HAP-1 (cell line): ENCODE measurements at regions not wholly inside any gene's neighbourhood (a gene's known extent, or its start where the extent isn't known, plus 50 kb on each side); places are given as distances from the start of the nearest gene placed in this dataset.

Experiments
- DNase-seq, 2 experiments: peaks; one replicate each; pipeline ENCODE4 v3.0.0-alpha.2; 2016 to 2020; ENCODE audit warnings: low spot score in 2 of 2
- H3K27me3 ChIP-seq: fragments of 250-450 bp; sonication (Bioruptor Pico); 2 replicates; pipeline ENCODE4 v1.5.1; 2020; ENCODE audit warnings: low read depth, mild to moderate bottlenecking, moderate library complexity
- H3K36me3 ChIP-seq: fragments of 250-450 bp; sonication (Bioruptor Pico); replicated peaks from 2 replicates; pipeline ENCODE4 v1.5.1; 2020; ENCODE audit warnings: mild to moderate bottlenecking
- H3K4me1 ChIP-seq: fragments of 250-450 bp; sonication (Bioruptor Pico); 2 replicates; pipeline ENCODE4 v1.5.1; 2020; ENCODE audit warnings: mild to moderate bottlenecking
- H3K4me3 ChIP-seq: fragments of 250-450 bp; sonication (Bioruptor Pico); 2 replicates; pipeline ENCODE4 v1.5.1; 2020; ENCODE audit warnings: mild to moderate bottlenecking, moderate library complexity
- H3K9me3 ChIP-seq: fragments of 250-450 bp; sonication (Bioruptor Pico); 2 replicates; pipeline ENCODE4 v1.5.1; 2020; ENCODE audit warnings: mild to moderate bottlenecking, moderate library complexity
- in situ Hi-C: fragments of 300-500 bp; cut with MboI; formaldehyde crosslinking; loops from 3 replicates; pipeline ENCODE4 v1.14.3; 2020; ENCODE audit warnings: low sequenced_read_pairs, inconsistent platforms, mixed read lengths

GRCh38 chr3:94234177-94234788, 171.4 kb downstream of the NSUN3 start:
- Histone ChIP-seq H3K36me3 (no peaks in the 10 kb centered on the region), H3K4me1 (no peaks in the 10 kb centered on the region), H3K4me3 (no peak overlapping the region), H3K27me3 (no peaks in the 10 kb centered on the region; the same call in 1 of the 2 replicates), H3K9me3 (no peaks in the 10 kb centered on the region)
- in situ Hi-C loops: no loop called here
- peak; percentile 20 to 48 for DNase-seq

- H3K27me3 ChIP-seq: peaks cover 20% of the 10 kb centered on the region
- no peaks in the 10 kb centered on the region for H3K4me1 ChIP-seq
- DNase-seq: no peak
- in situ Hi-C loops: no loop called here
- H3K9me3 ChIP-seq: no peaks in the 10 kb centered on the region
- no peaks in the 10 kb centered on the region for H3K36me3 ChIP-seq
- H3K4me3 ChIP-seq: no peak overlapping the region
These were observed 179.1 kb downstream of the NSUN3 start for GRCh38 chr3:94241986-94242385.

- Histone ChIP-seq H3K36me3 (no peaks in the 10 kb centered on the region), H3K4me3 (no peak overlapping the region), H3K9me3 (no peaks in the 10 kb centered on the region), H3K4me1 (no peaks in the 10 kb centered on the region), H3K27me3 (peaks cover 38% of the 10 kb centered on the region)
- in situ Hi-C loops: no loop called here
- no peak for DNase-seq
These were observed 183.3 kb downstream of the NSUN3 start for GRCh38 chr3:94246171-94246570.

GRCh38 chr3:94248042-94248441, 185.2 kb downstream of the NSUN3 start:
- Histone ChIP-seq H3K4me1 (no peaks in the 10 kb centered on the region), H3K36me3 (no peaks in the 10 kb centered on the region)
- in situ Hi-C loops: no loop called here

GRCh38 chr3:94249491-94250079, 186.7 kb downstream of the NSUN3 start:
- H3K27me3 ChIP-seq: peaks cover 41% of the 10 kb centered on the region
- peak; percentile 42 to 83 for DNase-seq
- no peaks in the 10 kb centered on the region for H3K36me3 ChIP-seq
- in situ Hi-C loops: no loop called here
- no peak overlapping the region for H3K4me3 ChIP-seq
- no peaks in the 10 kb centered on the region for H3K9me3 ChIP-seq
- no peaks in the 10 kb centered on the region for H3K4me1 ChIP-seq

More at GRCh38 chr3:94248042-94248441, 185.2 kb downstream of the NSUN3 start:
- Histone ChIP-seq H3K27me3 (peaks cover 44% of the 10 kb centered on the region), H3K9me3 (no peaks in the 10 kb centered on the region), H3K4me3 (no peak overlapping the region)
- DNase-seq: no peak

GRCh38 chr3:94251566-94251965, 188.7 kb downstream of the NSUN3 start:
- in situ Hi-C loops: no loop called here
- no peak overlapping the region for H3K4me3 ChIP-seq
- peaks cover 28% of the 10 kb centered on the region for H3K27me3 ChIP-seq
- H3K36me3 ChIP-seq: no peaks in the 10 kb centered on the region
- H3K9me3 ChIP-seq: no peaks in the 10 kb centered on the region
- H3K4me1 ChIP-seq: no peaks in the 10 kb centered on the region
- no peak for DNase-seq

- Histone ChIP-seq H3K27me3 (peaks cover 21% of the 10 kb centered on the region), H3K36me3 (no peaks in the 10 kb centered on the region), H3K4me1 (no peaks in the 10 kb centered on the region), H3K4me3 (no peak overlapping the region), H3K9me3 (no peaks in the 10 kb centered on the region)
- in situ Hi-C loops: no loop called here
- DNase-seq: no peak
These were observed 189.5 kb downstream of the NSUN3 start for GRCh38 chr3:94252316-94252715.

GRCh38 chr3:94256888-94257813, 194.3 kb downstream of the NSUN3 start:
- H3K9me3 ChIP-seq: no peaks in the 10 kb centered on the region
- H3K4me1 ChIP-seq: no peaks in the 10 kb centered on the region
- H3K36me3 ChIP-seq: no peaks in the 10 kb centered on the region
- no peak for DNase-seq
- in situ Hi-C loops: no loop called here
- peaks cover under 1% of the 10 kb centered on the region for H3K27me3 ChIP-seq
- H3K4me3 ChIP-seq: no peak overlapping the region

GRCh38 chr3:94258851-94259250, 196.0 kb downstream of the NSUN3 start:
- in situ Hi-C loops: no loop called here

GRCh38 chr3:94259291-94259690, 196.4 kb downstream of the NSUN3 start:
- Histone ChIP-seq H3K9me3 (no peaks in the 10 kb centered on the region), H3K4me1 (no peaks in the 10 kb centered on the region), H3K27me3 (no peaks in the 10 kb centered on the region; the same call in 1 of the 2 replicates), H3K4me3 (no peak overlapping the region), H3K36me3 (no peaks in the 10 kb centered on the region)
- in situ Hi-C loops: no loop called here
- no peak for DNase-seq

More at GRCh38 chr3:94258851-94259250, 196.0 kb downstream of the NSUN3 start:
- no peaks in the 10 kb centered on the region for H3K9me3 ChIP-seq
- no peaks in the 10 kb centered on the region for H3K36me3 ChIP-seq
- no peak for DNase-seq
- no peaks in the 10 kb centered on the region; the same call in 1 of the 2 replicates for H3K27me3 ChIP-seq
- H3K4me3 ChIP-seq: no peak overlapping the region
- no peaks in the 10 kb centered on the region for H3K4me1 ChIP-seq

- Histone ChIP-seq H3K36me3 (no peaks in the 10 kb centered on the region), H3K27me3 (0 out of 2 replicates have a peak, but pooled peaks cover 3% of the 10 kb centered on the region), H3K9me3 (no peaks in the 10 kb centered on the region), H3K4me1 (no peaks in the 10 kb centered on the region), H3K4me3 (no peak overlapping the region)
- in situ Hi-C loops: no loop called here
- DNase-seq: no peak
These were observed 206.9 kb downstream of the NSUN3 start for GRCh38 chr3:94269763-94270162.

- Histone ChIP-seq H3K36me3 (no peaks in the 10 kb centered on the region), H3K27me3 (0 out of 2 replicates have a peak, but pooled peaks cover 3% of the 10 kb centered on the region), H3K9me3 (no peaks in the 10 kb centered on the region), H3K4me1 (no peaks in the 10 kb centered on the region), H3K4me3 (no peak overlapping the region)
- no peak for DNase-seq
- in situ Hi-C loops: no loop called here
These were observed 209.2 kb downstream of the NSUN3 start for GRCh38 chr3:94272016-94272415.

- Histone ChIP-seq H3K9me3 (no peaks in the 10 kb centered on the region), H3K27me3 (no peaks in the 10 kb centered on the region), H3K4me3 (no peak overlapping the region), H3K36me3 (no peaks in the 10 kb centered on the region), H3K4me1 (no peaks in the 10 kb centered on the region)
- in situ Hi-C loops: no loop called here
- no peak for DNase-seq
These were observed 218.1 kb downstream of the NSUN3 start for GRCh38 chr3:94280958-94281357.

GRCh38 chr3:94285872-94286271, 223.0 kb downstream of the NSUN3 start:
- in situ Hi-C loops: no loop called here
- Histone ChIP-seq H3K4me3 (no peak overlapping the region), H3K9me3 (no peaks in the 10 kb centered on the region), H3K27me3 (no peaks in the 10 kb centered on the region), H3K36me3 (no peaks in the 10 kb centered on the region), H3K4me1 (no peaks in the 10 kb centered on the region)
- DNase-seq: no peak
